Right lobe of liver (tissue), 6 donors: ENCODE measurements at regions not wholly inside any gene's neighbourhood (a gene's known extent, or its start where the extent isn't known, plus 50 kb on each side); places are given as distances from the start of the nearest gene placed in this dataset.

Source experiments
- ATAC-seq, 4 donors: fragments of 200-7000 bp; cut with Tn5 transposase; one replicate each; pipeline ENCODE4 v1.9.1; 2020; ENCODE audit warnings: mild to moderate bottlenecking in 4 of 4, moderate library complexity in 4 of 4
- DNase-seq, 3 donors: peaks; one replicate each; pipeline ENCODE4 v3.0.0-alpha.2; 2020
- H3K27ac ChIP-seq, 3 donors: fragments of 200-600 bp; one replicate each; pipeline ENCODE4 v1.8.0; 2022
- H3K27me3 ChIP-seq, 2 donors: fragments of 200-600 bp; one replicate each; pipeline ENCODE4 v1.8.0; 2022
- H3K36me3 ChIP-seq, 4 donors: fragments of 200-600 bp; sonication (generic) in 1 of 4; one replicate each; pipeline versions ENCODE4 v1.5.1 to v1.8.0; 2017 to 2022; ENCODE audit warnings: control low read depth in 1 of 4
- H3K4me1 ChIP-seq, 4 donors: fragments of 200-600 bp; sonication (generic) in 1 of 4; one replicate each; pipeline versions ENCODE4 v1.5.1 to v1.8.0; 2017 to 2022; ENCODE audit warnings: control low read depth in 1 of 4
- H3K4me3 ChIP-seq, 3 donors: fragments of 200-600 bp; one replicate each; pipeline ENCODE4 v1.8.0; 2022
- H3K9me3 ChIP-seq, 4 donors: fragments of 200-600 bp; sonication (generic) in 1 of 4; one replicate each; pipeline versions ENCODE4 v1.5.1 to v1.8.0; 2017 to 2022; ENCODE audit warnings: control low read depth in 1 of 4
- POLR2A ChIP-seq: fragments of 450-650 bp; IDR thresholded peaks from one replicate; pipeline ENCODE4 v1.6.1; 2017; ENCODE audit warnings: antibody characterized with exemption, mild to moderate bottlenecking
- WGBS: methylation state at CpG from one replicate; pipeline ENCODE4 v1.1.6; 2018; ENCODE audit warnings: low coverage, low lambda C conversion rate; ENCODE audit not compliant: insufficient coverage; ENCODE audit errors: missing lambda C conversion rate; 5-methylcytosine and 5-hydroxymethylcytosine counted together
- intact Hi-C, 2 donors: fragments of 100-400 bp; cut with DNase I; formaldehyde crosslinking; loops; one replicate each; pipeline versions ENCODE4 v1.11.2 to v1.14.1; 2022
- TF ChIP-seq, protein P1 (sequence below), 4 donors: fragments of 200-600 bp in 3 of 4; fragments of 450-650 bp in 1 of 4; IDR thresholded peaks; one replicate each; pipeline versions ENCODE4 v1.5.1 to v1.8.0; 2016 to 2022; ENCODE audit warnings: antibody characterized with exemption in 4 of 4, mild to moderate bottlenecking in 2 of 4
- donor health status: DM: no; HTN: yes; CAD: no.
- donor health status: DM: no; HTN: no; CAD: no.
- donor health status: DM: no; HTN: no; CAD: no.
- donor health status: DM: no; HTN: yes; CAD: no.
- donor health status: DM: no; HTN: yes; CAD: no.

DNA sequence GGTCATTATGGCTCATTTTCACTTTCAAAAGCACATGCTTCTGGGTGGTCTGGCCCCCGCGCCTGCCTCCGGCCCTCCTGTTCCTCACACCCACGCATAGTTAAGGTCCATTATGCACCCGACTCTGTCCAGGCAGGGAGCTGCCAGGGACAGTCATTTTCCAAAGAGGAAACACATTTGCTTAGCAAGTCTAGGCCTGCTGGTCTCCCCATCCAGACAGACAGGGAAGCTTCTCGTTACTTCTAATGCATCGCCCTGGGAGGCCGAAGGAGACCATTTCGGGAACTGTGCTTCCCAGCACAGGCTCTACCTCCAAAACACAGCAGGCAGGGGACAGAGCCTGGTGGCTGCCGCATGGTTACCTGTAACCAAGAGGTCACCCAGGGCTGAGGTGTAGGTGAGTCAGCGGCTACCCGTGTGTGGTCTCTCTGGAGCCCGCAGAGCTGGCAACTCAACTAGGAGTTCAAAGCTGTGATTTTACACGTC is 87.1 kb upstream of the SHANK2 start:
- Histone ChIP-seq H3K4me1 (peaks cover 0 to 5% (median 0%) of the 10 kb centered on the region in 4 donors), H3K27me3 (no peaks in the 10 kb centered on the region), H3K36me3 (no peaks in the 10 kb centered on the region), H3K9me3 (no peaks in the 10 kb centered on the region), H3K27ac (no peak overlapping the region), H3K4me3 (no peak overlapping the region)
- ATAC-seq, result no peak
- intact Hi-C loops, result no loop called here
- 56% methylated on average over 7 of the region's 14 CpGs for WGBS
- TF ChIP-seq, protein P1, sequence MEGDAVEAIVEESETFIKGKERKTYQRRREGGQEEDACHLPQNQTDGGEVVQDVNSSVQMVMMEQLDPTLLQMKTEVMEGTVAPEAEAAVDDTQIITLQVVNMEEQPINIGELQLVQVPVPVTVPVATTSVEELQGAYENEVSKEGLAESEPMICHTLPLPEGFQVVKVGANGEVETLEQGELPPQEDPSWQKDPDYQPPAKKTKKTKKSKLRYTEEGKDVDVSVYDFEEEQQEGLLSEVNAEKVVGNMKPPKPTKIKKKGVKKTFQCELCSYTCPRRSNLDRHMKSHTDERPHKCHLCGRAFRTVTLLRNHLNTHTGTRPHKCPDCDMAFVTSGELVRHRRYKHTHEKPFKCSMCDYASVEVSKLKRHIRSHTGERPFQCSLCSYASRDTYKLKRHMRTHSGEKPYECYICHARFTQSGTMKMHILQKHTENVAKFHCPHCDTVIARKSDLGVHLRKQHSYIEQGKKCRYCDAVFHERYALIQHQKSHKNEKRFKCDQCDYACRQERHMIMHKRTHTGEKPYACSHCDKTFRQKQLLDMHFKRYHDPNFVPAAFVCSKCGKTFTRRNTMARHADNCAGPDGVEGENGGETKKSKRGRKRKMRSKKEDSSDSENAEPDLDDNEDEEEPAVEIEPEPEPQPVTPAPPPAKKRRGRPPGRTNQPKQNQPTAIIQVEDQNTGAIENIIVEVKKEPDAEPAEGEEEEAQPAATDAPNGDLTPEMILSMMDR (IDR thresholded peaks at IDR 0.05), result no peak
- no peak for TF ChIP-seq POLR2A
- DNase-seq, result no peak

DNA sequence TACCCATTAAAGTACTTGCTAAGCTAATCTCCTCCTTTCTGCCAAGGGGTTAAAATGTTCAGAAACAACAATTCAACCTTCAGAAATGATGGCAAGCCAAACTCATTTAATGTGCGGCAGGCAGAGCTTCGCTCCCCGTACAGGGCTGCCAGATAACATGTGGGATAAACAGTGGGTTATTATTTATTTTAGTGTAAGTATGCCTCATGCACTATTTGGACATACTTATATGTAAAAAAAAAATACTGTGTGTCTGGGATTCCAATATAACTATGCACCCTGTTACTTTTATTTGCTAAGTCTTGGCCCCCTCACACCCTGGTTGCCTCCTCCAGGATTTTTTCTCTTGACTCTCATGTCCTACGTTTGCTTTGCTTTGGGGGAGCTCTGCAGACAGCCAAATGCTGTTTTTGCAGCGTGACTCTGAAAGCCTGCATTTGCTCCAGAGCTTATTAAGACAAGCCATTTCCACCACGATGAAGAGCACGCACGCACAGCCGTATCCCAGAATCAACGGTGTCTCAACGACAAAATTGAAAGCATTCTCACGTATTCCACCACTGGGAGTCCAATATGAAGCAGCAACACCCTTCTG is 86.5 kb upstream of the SHANK2 start:
- Histone ChIP-seq H3K27ac (no peak overlapping the region), H3K27me3 (no peaks in the 10 kb centered on the region), H3K9me3 (no peaks in the 10 kb centered on the region), H3K4me1 (peaks cover 0 to 5% (median 0%) of the 10 kb centered on the region in 4 donors), H3K36me3 (no peaks in the 10 kb centered on the region), H3K4me3 (no peak overlapping the region)
- intact Hi-C loops, result no loop called here
- WGBS, result 69% methylated on average over 12 of the region's 12 CpGs
- DNase-seq (no peak), ATAC-seq (no peak)
- no peak for TF ChIP-seq POLR2A
- TF ChIP-seq, protein P1 (IDR thresholded peaks at IDR 0.05), result no peak

DNA sequence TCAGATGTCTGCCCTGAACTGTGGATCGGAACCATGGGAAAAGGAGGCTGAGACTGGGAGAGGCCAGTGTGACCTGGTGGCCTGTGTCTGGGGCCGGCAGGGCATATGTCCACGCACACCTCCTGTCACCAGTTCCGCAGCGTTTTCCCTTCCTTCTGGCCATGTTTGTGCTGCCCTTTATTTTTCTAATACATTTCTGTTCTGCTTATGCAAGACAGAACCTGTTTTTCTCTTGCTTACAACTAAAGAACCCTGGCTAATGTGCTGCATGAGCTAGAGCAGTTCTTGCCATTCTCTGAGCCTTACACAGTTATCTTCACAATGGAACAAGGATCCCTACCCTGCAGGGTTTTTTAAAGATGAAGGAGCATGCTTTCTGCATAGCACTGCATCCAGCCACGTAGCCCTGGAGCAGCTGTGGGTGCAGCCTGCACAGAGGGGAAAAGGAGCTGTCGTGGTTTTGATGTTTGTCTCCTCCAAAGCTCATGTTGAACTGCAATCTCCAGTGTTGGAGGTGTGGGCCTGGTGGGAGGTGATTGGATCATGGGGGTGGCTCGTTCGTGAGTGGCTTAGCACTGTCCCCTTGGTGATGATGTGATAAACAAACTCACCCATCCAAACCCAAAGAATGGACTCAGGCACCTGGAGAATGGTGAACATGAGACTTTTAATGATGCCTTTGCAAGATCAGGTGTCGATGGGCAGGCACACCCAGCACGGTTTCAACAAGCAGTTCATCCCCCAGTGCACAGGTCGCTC is 84.8 kb upstream of the SHANK2 start:
- Histone ChIP-seq H3K36me3 (no peaks in the 10 kb centered on the region), H3K9me3 (no peaks in the 10 kb centered on the region), H3K27me3 (no peaks in the 10 kb centered on the region), H3K4me3 (no peak overlapping the region), H3K27ac (no peak overlapping the region), H3K4me1 (no peaks in the 10 kb centered on the region)
- no peak for TF ChIP-seq POLR2A
- TF ChIP-seq, protein P1 (IDR thresholded peaks at IDR 0.05), result no peak
- DNase-seq, result no peak
- 75% methylated on average over 10 of the region's 12 CpGs for WGBS
- intact Hi-C loops, result no loop called here
- no peak for ATAC-seq

DNA sequence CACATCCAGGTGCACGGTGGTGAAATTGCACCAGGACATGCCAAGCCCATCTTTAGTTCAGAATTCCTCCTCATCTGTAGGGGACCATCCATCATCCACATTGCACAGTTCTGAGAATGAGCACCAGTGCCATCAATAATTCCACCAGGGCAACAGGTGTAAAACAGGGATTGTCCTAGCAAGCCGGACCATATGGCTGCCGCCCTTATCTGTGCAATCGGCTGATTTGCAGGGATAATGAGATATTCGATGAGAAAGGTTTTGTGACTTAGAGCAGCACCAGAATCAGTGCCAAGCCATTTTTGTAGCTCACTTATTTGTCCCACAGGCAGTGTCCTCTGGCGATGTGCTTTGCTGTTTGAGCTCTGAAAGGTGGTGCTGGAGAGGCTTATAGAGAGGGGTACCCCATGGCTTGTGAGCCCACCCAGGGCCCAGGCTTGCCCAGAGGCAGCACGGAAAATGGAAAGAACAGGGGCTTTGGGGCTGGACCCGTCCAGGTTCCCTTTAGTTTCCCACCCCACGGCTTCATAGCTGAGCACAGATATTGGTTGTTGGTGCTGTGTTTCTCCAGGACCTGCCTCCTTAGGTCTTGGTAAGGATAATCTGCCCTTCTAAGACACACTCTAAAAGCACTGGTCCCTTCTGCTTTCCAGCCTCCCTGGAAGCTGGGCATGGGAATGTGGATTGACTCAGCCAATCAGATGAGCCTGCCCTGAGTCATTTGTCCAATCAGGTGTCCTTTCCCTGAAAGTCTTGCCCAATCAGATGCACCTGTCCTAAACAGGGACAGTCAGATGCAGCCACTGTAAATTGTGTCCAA is 84.0 kb upstream of the SHANK2 start:
- Histone ChIP-seq H3K4me1 (no peaks in the 10 kb centered on the region), H3K4me3 (no peak overlapping the region), H3K9me3 (no peaks in the 10 kb centered on the region), H3K27ac (no peak overlapping the region), H3K27me3 (no peaks in the 10 kb centered on the region), H3K36me3 (no peaks in the 10 kb centered on the region)
- TF ChIP-seq, protein P1 (IDR thresholded peaks at IDR 0.05), result no peak
- no peak for TF ChIP-seq POLR2A
- no peak for DNase-seq
- no peak for ATAC-seq
- WGBS, result 81% methylated on average over 4 of the region's 9 CpGs
- intact Hi-C loops, result no loop called here
